ENCODE measurements at regions not wholly inside any gene's neighbourhood (a gene's known extent, or its start where the extent isn't known, plus 50 kb on each side); places are given as distances from the start of the nearest gene placed in this dataset.

DNA sequence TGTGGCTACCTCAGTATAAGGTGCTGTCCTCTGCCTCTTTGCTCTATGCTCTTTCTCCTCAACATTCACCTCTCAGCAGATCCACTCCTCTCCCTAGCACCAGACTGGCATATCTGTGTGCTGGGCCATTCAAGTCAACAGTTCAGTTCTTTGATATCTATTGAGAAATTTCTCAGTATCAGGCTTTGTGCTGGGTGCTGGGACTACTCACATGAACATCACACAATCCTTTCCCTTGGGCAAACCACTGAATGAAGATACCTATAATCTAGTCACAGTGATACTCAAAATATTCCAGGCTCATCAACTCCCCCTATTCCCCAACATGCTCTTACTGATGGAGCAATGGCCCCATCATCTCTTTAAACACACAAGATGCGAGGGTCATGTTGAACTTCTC is 120.8 kb downstream of the RPL22L1 start:
- TF ChIP-seq FOXK2 (IDR thresholded peaks at IDR 0.05) (no peak), TARDBP (IDR thresholded peaks at IDR 0.05) (no peak), BHLHE40 (IDR thresholded peaks at IDR 0.05; ENCODE audit: borderline replicate concordance) (no peak), FOXM1 (IDR thresholded peaks at IDR 0.05; ENCODE audit: borderline replicate concordance) (no peak), SUZ12 (IDR thresholded peaks at IDR 0.05) (no peak), L3MBTL2 (conservative IDR thresholded peaks at IDR 0.05) (no peak), HDGF (IDR thresholded peaks at IDR 0.05; ENCODE audit: borderline replicate concordance) (no peak), ARNT (IDR thresholded peaks at IDR 0.05) (no peak), LEF1 (IDR thresholded peaks at IDR 0.05; ENCODE audit: borderline replicate concordance) (no peak)
- TF ChIP-seq, protein P1, sequence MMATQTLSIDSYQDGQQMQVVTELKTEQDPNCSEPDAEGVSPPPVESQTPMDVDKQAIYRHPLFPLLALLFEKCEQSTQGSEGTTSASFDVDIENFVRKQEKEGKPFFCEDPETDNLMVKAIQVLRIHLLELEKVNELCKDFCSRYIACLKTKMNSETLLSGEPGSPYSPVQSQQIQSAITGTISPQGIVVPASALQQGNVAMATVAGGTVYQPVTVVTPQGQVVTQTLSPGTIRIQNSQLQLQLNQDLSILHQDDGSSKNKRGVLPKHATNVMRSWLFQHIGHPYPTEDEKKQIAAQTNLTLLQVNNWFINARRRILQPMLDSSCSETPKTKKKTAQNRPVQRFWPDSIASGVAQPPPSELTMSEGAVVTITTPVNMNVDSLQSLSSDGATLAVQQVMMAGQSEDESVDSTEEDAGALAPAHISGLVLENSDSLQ (IDR thresholded peaks at IDR 0.05), result no peak

All from HEK293T (cell line).